GM21717 (cell line): ENCODE measurements at regions not wholly inside any gene's neighbourhood (a gene's known extent, or its start where the extent isn't known, plus 50 kb on each side); places are given as distances from the start of the nearest gene placed in this dataset.

ENCODE experiments used
- ATAC-seq: cut with Tn5 transposase; IDR thresholded peaks from one replicate; pipeline ENCODE4 v1.9.1; 2021; ENCODE audit warnings: mild to moderate bottlenecking, moderate library complexity; ENCODE audit not compliant: unreplicated experiment

DNA sequence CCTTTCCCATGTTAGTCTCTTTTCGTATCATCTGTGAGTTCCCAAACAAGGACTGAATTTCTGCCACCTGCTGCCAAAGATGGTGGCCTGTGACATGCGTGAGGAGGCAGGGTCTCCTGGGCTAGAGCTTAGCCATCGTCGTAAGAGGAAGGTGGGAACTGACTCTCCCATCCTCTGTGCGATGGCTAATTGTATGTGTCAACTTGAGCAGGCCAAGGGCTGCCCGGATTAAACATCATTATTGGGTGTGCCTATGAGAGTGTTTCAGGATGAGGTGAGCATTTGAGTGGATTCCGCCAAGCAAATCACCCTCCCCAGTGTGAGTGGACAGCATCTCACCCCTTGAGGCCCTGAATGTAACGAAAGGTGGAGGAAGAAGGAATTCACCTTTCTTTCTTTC, 220.7 kb upstream of the DIO3 start:
- ATAC-seq: no peak

DNA sequence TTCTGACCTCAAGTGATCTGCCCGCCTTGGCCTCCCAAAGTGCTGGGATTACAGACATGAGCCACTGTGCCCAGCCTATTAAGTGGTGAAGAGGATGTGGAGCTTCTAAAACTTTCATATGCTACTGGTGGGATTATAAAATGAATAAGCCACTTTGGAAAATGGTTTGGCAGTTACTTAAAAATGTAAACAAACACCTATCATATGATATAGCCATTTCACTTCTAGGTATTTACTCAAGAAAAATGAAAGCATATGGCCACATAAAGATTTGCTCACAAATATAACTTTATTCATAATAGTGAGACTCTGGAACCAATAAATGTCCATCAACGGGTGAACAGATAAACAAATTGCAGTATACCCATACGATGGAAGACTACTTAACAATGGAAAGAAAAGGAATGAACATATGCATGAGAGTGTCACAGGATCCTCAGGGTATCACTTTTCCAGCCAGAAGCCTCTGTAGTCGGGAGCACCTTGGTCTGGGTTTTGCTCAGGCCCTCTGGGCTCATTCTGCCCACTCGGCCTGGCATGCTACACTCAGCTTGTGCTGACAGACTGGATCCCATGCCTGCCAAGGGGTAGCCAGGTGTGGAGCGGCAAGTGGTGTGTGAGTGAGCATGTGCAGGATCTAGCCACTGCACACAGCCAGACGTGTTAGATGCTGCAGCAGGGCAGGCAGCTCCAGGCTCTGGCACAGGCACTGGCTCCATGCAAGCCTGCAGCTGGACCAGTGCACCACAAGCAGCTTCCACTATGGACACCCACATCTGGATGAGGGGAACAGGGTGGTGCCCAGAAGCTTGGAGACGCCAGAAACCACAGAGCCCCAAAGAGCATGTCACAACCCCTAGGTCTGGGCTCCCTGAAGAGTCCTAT, 213.2 kb upstream of the DIO3 start:
- ATAC-seq: no peak

DNA sequence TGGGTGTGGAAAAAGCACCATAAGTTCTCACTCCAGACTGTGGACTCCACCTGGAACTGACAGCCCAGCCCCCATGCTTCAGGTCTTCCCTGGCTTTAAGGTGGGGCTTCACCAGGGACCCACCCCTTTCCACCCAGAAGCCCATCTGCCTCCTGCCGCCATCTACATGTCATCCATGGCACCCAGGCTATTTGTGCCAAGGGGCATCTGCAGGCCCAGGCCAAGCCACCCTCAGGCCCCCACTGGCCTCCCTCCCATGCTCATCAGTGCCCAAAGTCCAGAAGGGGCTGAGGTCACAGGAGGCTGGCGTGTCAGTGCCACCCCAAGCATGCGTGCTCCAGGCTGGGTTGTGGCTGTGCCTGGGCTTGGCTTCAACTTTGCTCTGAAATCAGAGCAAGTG, 212.2 kb upstream of the DIO3 start:
- no peak for ATAC-seq

DNA sequence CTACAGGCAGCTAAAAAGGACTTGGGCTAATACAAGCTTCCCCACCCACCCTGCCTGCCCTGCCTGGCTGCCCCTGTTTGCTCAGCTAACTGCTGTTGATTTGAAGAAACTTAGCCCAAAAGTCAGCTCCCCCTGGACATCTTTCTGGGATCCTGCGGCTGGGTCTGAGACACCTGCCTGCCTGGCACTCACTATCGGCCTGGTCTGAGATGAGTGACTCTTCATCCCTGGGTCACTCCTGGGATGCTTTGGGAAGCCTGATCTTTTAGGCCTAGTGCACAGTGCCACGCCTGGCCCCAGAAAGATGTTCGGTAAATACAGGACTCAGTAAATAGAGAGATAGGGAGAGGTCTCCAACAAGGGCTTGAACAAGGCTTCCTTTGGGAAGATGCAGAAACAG, 211.3 kb upstream of the DIO3 start:
- ATAC-seq: no peak

DNA sequence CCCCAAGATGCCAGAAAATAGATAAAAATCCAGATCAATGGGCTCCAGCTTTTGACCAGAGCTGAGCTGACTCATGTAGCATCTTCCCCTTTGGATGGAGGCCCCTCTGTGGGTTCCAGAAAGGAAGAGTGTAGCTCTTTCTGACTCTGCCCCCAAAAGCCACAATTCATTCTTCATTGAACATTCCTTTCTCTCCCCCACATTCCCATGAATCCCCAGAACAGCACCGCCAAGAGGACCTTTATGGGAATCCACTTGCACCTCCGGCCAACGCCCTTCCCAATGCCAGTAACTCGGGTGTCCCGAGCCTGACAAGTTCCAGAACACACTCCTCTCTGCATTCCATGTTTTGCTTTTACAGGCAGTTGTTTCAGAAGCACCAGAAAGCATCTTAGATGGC, 210.6 kb upstream of the DIO3 start:
- no peak for ATAC-seq

DNA sequence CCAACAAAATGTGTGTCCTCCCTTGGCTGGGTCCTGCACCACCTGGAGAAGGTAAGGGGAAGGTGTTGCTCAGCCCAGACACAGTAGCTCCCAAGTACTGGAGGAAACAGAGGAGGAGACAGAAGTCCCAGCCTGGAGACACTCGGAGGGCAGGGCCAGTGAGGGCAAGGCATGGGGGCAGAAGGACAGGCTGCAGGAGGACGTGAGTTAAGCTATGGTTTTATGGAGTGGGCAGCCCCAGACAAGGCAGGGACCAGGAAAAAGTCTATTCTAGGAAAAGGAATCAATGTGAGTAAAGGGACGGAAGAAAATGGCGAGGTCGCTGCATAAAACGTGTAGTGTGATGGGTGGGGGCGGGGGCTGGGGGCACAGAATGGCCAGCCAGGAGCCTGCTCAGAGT, 210.1 kb upstream of the DIO3 start:
- ATAC-seq: no peak

DNA sequence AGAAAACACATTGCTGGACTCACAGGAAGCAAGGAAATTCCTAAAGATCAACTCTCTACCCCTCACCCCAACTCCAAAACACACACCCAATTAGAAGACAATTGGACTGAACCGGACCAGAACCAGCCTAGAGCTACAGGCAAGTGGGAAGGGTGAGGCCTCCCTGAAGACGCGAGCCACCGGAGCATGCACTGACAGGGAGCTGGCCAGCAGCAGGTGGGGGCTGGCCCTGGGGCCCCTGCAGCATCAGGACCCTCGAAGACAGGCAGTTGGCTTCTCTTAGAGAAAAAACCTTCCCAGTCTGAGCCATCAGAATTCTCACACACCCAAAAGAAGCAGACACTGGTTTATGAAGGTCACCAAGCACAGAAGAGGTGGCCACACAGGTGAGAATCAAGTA, 209.5 kb upstream of the DIO3 start:
- no peak for ATAC-seq

DNA sequence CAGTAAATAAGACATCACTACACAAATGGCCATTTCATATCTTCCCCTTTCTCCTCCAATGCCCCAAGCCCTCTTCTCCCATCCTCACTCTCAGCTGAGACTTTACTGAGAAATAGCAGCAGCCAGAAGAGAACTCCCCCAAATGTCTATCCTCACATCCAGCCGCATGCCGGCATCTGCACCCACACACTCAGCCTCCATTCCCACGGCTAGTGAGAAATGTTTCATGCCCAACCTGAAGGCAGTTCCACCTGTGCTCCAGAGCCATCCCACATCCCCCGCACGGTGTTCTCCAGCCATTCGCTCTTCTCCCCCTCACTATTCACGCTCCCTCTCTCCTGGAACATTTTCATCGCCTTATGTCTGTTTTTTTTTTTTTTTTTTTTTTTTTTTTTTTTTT, 208.7 kb upstream of the DIO3 start:
- ATAC-seq: no peak

DNA sequence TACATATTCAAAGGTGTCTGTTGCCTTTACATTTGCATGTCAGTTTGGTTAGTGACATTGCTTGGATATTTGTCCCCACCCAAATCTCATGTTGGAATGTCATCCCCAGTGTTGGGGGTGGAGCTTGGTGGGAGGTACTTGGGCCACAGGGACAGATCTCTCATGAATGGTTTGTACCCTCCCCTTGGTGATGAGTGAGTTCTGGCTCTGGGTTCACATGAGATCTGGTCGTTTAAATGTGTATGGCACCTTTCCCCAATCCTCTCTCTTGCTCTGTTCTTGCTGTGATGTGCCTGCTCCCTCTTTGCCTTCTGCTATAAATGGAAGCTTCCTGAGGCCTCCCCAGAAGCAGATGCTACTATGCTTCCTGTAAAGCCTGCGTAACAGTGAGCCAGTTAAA, 207.9 kb upstream of the DIO3 start:
- ATAC-seq: no peak

DNA sequence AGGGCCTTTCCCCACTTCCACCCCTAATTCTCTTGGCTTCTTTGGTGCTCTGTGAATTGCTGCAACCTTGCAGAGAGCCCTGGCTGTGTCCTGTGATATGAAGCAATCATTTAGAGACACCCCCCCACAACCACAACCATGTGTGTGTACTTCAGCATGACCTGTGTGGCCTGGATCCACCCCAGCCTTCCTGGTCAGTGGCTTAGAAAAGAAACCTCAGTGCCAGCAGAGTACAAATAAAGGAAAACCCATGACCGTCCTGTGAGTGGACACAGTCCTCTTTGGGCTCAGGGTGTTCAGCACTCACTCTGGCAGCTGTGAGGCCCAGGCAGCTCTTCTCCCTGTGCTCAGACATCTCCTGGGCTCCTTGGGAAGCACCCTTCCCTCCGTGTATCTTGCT, 206.6 kb upstream of the DIO3 start:
- ATAC-seq: no peak

DNA sequence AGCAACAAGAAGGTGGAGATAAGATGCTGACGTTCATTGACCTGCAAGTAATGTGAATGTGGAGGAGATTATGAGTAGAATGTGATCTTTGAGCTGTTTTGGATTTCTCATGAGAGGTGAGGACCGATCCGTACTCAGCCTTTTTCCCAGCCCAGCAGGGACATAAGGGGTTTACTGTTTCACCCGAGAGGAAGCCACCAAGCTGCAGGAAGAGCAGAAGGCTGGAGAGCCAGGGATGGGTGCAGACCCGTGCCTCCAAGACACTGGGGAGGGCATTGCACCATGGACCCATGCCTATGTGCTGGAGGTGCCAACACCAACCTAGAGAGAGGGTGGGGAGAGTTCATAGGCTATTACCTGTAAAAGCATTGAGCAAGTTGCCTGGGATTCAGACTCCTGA, 206.0 kb upstream of the DIO3 start:
- no peak for ATAC-seq

DNA sequence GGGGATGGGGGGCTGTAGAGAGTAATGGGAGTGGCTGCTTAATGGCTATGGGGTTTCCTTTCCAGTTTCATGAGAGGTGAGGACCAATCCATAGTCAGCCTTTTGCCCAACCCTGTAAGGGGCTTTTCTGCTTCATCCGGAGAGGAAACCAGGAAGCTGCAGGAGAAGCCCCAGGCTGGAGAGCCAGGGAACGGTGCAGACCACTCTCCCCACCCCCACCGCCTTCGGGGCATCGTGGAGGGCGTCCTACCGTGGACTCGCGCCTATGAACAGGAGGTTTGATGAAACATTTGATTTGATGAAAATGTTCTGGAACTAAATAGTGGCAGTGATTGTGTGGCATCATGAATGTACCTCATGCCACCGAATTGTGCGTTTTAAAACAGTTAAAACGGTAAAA, 204.3 kb upstream of the DIO3 start:
- ATAC-seq: no peak

DNA sequence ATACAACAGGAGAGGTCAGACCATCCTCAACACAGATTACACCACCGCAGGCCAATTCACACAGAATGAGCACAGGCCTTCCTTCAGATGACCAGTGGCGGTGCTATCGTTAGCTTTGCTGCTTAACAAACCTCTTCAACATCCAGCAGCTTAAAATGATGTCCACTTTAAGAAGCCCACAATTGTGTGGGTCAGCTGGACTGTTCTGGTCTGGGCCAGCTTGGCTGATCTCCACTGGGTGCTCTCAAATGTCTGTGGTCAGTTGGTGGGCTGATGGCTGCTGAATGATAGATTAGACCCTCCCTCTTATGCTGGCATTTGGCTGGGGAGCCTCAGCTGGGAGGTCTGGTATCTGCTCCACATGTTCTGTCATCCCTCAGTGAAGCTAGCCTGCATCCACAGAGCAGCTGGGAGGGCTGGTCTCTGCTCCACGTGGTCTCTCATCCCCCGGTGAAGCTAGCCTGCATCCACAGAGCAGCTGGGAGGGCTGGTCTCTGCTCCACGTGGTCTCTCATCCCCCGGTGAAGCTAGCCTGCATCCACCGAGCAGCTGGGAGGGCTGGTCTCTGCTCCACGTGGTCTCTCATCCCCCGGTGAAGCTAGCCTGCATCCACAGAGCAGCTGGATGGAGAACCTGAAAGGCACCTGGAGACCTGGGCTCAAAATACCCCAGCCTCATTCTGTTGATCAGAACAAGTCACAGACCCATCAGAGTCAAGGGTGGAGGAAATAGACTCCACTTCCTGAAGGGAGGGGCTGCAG, 203.6 kb upstream of the DIO3 start:
- ATAC-seq: no peak

DNA sequence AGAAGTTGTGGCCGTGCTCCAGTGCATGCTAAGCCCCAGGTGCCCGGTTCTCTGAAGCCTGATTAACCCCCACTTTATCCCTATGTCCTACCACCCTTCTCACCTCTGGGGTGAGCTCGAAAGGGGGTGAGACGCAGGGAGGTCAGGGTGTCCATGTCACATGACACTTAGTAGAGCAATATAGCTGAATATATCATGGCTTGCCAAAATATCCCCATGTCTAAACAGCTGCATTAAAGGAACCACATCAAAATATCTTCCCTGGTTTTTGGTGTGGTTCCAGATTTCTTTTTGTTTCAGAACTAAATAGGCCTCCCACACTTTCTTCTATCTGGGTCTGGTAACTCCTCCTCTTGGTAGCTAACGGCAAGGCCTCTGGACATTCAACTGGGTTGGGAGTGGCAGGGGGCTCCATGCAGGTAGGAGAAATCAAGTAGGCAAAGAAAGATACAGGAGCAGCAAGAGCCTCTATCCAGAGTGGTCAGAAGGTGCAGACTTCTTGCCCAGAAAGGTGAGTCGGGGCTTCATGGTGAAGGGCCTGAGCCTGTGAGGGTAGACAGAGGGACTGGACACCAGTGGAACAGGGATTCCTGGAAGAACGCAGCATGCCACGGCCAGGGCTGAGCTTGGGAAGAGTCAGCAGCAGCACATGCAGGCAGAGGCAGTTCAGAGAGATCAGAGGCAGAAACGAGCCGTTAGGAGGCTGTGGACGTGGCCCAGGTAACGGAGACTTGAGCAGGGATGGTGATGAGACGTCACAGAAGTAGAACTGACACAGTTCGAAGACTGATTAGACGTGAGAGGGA, 202.8 kb upstream of the DIO3 start:
- ATAC-seq: no peak

DNA sequence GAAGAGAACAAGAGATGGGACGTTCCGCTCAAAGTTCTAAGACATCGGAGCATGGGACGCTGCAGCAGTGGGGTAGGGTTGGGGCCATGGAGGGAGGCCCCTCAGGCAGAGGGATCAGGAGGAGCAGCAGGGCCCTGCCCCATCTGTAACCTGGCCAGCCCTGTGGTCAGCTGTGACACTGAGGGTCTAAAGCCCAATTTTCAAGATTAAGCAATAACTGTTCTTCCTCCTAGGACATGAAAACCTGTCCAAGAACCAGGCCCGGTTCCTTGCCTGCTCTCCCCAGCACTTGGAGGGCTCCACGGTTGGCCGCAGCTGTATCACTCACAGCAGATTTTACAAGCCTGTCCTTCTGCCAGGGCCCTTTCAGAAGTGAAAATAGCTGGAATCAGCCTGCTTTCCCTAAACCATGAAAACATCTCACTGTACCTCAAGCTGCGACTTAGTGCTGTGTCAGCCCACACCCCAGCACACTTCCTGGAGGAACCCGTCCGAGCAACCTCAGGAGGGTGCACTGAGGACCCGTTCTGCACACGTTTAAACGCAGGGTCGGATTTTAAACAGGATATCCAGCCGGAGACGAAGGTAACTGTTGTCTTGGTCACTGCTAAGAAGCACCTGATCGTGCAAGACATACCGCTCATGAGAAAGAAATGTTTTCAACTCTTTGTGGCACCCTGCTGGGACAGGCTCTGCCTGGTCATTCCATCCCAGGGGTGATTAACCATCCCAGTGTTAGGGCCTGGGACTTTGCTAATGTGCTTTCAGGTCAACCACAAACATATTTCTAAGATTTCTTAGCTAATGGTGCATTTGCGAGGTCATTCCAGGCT, 201.9 kb upstream of the DIO3 start:
- ATAC-seq: no peak

DNA sequence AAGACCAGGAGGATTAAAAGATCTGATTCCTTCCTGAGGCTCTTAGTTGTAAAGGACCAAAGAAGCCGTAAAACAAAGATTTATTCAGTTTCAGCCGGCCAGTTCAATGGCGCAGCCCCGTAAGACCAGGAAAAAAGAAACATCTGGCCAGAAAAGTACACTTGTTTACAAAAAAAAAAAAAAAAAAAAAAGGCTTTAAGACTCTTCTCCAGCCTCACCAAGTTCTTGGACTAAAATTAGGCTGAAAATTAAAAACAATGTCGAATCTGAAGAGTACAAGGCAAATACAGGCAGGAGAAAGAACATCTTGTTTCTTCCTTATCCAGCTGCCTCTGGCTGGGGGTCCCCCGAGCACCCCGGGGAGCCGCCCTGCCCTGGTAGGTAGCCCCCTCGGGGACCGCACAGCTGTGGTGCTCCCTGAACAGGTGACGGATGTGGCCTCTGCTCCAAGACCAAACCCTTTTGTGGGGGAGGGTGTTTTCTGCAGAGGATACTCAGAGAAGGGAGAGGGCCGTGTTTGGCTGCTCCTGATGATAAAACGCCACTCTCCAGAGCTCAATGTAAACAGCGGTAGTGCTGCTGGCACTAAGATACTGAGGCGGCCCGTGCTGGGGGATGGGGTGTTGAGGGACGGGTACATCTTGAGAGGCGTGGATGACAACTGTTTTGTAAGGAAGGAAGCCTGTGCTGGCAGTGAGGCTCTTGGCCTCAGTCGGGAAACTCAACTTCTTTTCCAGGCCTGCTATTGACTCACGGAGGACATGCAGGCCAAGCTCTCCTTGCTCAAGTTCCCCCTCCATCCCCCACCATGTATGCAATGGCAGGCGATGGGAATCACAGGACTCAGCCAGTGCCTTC, 201.0 kb upstream of the DIO3 start:
- no peak for ATAC-seq

DNA sequence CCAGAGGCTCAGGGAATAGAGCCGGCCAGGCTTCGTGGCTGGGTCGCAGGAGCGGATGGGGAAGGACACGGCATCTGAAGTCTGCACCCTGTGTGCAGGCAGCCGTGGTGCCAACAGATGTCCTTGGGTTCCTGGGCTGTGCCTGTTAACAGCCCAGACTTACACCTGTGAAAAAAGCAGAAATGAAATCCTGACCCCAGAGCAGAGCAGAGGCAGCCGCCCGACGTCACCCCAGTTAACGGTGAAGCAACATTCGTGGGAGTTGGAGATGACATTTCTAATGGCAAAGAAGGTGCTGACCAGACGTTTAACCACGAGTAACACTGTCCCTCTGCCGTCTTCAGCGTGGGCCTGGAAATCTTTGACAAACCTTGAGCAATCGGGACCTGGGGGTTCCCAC, 200.3 kb upstream of the DIO3 start:
- ATAC-seq: no peak

DNA sequence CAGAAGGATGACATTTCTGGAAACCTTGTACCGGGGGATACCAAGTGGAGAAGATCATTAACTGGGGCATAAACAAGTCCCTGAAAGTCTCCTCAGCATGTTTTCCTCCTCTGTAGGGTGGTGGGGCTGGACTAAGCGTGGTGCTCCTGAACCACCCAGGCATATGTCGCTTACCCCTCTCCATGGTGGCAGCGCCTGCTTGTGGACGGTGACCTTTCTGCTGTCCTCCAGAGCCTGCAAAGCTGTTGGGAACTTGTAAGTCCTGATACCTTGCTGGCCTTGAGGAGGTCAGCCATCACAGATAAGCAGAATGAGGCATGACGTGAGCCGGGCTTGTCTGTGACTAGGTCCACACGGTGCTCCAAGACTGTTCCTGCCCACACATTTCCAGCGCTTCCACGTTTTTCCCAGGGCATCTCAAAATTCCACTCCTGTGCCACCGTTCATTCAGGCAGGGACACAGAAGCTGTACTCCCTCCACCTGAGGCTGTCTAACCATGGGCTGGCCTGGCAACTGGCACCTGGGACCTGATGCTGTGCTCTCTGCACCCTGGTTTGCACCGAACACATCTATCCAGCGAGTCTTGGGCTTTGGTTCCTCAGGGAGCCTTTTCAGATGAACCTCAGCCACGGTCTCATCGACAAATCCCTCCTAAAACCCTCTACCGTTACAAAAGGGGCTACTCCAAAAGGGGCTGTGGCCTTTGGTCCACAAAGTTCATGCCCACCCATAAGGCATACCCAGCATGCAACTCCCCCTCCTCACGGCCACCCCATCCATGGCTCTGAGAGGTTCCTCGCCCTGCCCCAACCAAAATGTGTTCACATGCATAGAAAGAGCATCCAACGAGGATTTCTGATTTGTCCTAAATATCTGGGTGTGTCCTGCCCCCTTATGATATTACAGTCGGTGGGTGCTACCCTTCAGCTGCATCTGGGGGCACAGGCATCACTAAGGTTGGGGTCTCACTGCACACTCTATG, 199.6 kb upstream of the DIO3 start:
- no peak for ATAC-seq
